Amygdala (tissue), 56 donors: ENCODE measurements at regions not wholly inside any gene's neighbourhood (a gene's known extent, or its start where the extent isn't known, plus 50 kb on each side); places are given as distances from the start of the nearest gene placed in this dataset.

Source experiments
- DNase-seq, 56 donors: peaks; one replicate each; lab custom pipeline; 2025; lab: John Stamatoyannopoulos, UW

- no peak for DNase-seq
Measured at GRCh38 chr1:58430421-58431275, 115.9 kb downstream of the OMA1 start.

DNA sequence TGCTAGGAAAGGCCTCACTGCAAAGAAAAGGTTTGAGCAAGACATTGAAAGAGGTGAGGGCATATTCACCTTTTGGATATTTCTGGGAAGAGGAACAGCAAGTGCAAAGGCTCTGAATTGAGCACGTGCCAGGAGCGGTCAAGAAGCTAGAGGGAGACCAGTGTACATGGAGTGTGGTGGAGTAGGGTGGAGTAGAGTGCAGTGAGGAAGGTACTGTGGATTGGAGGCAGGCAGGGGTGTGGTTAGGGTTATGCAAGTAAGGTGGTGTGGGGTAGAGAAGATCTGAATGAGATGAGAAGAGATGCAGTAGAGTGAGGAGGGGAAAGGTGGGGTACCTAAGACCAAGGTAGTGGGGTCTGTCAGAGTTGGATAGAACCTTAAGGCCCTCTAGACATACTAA, 119.6 kb downstream of the OMA1 start:
- no peak for DNase-seq

- no peak for DNase-seq
Measured at GRCh38 chr1:58422436-58422835, 124.1 kb downstream of the OMA1 start.

DNA sequence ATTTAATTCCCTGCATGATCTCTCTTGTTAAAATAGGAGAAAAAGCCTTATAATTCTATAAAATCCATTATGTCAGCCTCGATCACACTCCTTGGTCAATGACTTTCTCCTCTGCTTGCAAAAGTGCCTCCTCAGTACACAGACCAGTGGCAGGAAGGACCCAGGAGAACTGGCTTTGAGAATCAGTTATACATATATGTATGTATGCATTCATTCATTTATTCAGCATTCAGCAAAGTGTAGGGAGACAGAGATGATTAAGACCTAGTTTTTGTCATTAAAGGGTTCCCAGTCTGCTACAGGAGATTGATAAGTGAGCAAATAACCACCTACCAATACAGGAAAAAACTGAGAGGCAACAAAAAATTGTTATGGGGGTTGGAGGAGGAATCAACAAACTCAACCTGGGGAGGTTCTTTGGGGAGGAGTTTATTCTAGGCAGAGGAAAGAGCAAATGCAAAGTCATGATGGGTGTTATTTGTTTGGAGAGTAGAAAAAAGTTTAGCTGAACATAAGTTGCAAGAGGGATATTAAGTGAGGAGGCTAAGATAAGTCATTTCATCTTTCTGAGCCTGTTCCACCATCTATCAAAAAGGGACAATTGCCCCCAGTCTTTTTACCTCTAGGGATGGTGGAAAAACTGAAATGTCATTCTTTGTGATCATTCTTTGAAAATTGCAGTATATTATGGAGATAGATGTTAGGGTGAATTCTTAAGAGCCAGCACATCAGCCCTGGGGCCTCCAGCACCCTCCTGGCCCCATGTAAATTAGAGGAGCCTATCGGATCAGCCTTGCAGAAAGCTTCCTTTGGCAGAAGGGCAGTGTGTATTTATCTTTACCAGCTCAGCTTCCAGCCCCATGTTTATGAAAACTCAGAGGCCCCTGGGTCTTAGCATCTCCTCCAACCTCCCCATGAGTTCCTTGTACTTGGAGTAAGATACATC, 128.0 kb downstream of the OMA1 start:
- no peak for DNase-seq

- no peak for DNase-seq
Measured at GRCh38 chr1:58412071-58412580, 134.4 kb downstream of the OMA1 start.

DNA sequence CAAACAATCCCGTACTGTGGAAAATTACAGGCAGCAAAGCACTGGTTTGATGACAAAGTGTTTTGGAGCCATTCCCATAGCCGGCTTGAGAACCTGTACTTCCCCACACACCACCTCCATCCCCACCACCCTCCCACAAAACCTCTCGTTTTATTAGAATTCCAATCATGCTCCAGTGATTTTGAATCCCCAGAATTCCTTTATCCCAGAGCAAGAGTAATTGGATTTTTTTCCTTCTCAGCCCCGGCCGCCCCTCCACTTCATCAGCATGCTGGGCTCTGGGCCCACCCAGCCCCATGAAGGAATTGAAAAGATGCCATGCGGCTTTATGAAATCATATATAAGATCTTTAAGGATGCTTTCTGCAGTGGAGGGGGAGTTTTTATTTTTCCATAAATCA, 136.6 kb downstream of the OMA1 start:
- no peak for DNase-seq

GRCh38 chr1:58409336-58409735, 137.2 kb downstream of the OMA1 start:
- DNase-seq, result no peak

DNA sequence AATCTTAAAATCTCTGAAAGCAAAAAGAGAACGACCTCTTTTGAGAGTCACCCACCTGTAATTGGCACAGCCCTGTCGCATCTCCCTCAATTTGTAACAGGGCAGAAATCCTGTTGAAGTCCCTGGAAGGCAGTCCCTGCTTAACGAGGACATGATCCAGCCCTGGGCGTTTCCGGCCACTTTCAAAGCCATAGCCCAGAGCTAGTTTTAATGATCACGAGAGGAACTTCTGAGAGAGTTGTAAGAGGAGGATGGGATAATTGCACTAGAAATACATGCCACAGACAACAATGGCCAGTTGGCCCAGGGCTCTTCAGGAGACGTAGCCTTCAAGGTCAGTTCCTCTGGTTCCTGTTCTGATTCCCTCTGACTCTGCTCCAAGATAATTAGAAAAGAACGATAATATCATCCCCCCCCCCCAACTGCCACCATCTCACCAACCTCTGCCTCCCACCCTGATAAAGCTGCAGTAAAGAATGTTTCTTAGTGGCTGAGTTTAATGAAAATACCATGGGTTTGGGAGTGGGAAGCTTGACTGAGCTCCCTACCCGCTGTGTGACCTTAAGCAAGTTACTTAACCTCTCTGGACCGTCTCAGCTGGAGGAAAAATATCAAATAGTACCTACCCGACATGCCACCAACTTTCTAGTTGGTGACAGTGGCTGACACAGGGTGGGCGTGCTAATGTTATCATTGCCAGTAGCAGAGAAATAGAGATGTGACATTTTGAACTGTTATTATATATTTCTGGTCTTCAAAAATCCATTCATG, 140.0 kb downstream of the OMA1 start:
- DNase-seq, result no peak

- no peak for DNase-seq
Measured at GRCh38 chr1:58405660-58406059, 140.9 kb downstream of the OMA1 start.

GRCh38 chr1:58403894-58404293, 142.6 kb downstream of the OMA1 start:
- no peak for DNase-seq

GRCh38 chr1:58402444-58402843, 144.1 kb downstream of the OMA1 start:
- DNase-seq, result no peak

GRCh38 chr1:58401991-58402390, 144.5 kb downstream of the OMA1 start:
- DNase-seq, result no peak

GRCh38 chr1:58399176-58399575, 147.3 kb downstream of the OMA1 start:
- DNase-seq, result no peak

DNA sequence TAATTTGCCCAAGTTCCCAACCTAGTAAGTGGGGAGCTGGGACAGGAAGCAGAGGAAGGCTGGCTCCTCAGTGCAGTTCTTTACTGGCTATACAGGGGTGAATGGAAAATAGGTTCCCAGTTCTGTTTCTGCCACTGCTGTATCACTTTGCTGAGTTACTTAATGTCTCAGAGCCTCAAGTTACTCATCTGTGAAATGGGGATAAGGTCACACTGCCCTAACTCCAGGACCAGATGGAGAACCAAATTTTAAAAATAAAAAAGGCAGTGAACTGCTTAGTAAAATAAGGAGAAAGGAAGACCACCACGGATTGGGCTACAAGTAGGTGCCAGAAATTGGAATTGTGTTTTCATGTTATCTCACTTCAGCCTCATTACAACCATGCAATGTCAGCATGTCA, 147.8 kb downstream of the OMA1 start:
- no peak for DNase-seq

- no peak for DNase-seq
Measured at GRCh38 chr1:58397187-58397820, 149.2 kb downstream of the OMA1 start.

GRCh38 chr1:58396150-58396549, 150.4 kb downstream of the OMA1 start:
- DNase-seq, result no peak

GRCh38 chr1:58395355-58395754, 151.2 kb downstream of the OMA1 start:
- DNase-seq, result no peak

DNA sequence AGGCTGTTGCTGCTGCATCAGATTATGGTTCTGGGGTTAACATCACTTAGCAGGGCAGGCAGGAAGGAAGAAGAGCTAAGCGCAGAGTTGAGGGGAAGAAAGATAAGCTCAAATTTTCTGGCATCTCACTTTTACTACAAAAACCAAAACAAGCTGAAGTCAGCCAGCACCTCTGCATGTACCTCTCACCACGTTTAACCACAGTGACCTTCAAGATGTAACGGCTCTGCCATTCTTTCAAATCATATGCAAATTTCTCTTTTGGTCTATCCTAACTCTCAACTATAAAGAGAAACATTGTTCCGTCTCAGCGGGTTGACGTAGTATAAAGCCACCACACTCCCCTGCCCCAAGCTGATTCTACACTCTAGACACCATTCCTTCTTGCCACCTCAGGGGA, 154.4 kb downstream of the OMA1 start:
- DNase-seq, result no peak

DNA sequence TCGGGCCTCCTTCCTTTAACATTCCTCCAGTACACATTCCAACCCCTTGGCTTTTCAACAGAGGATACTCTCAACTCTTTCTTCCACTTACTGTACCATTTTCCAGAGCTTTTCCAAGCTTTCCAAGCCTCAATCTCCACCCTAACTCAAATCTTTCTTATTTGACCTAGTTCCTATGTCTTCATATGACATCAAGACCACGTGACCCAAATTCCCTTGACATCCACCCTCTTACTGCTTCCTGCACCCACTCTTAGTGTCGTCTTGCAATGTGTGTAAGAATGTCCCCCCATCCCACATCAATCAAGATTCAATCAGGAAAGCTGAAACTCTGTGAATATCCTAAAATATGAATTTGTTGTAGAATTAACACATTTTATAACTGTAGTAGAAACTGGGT, 155.0 kb downstream of the OMA1 start:
- no peak for DNase-seq

DNA sequence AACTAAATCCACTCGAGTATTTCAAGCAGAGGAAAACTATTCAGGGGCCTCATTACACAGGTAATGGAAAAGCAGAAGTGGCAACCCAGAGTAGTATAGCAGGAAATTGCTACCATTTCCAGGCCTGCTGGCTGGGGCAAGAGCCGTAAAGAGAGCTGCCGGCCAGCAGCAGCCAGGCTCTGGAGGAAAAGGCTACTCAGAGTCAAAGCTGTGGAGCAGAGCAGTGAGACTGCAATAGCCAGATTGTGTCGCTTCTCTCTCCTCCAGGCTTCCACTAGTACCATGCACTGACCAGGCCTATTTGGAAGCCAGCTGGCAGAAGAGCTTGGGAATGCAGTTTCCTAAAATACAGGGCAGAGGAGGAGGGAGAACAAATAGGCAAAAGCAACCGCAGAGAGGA, 155.5 kb downstream of the OMA1 start:
- DNase-seq, result peak in 2 of 56 donors; percentile 1 to 7
